Liver (tissue), 8 donors: ENCODE measurements at regions not wholly inside any gene's neighbourhood (a gene's known extent, or its start where the extent isn't known, plus 50 kb on each side); places are given as distances from the start of the nearest gene placed in this dataset.

Source experiments
- DNase-seq: peaks from one replicate; pipeline ENCODE4 v3.0.0-alpha.2; 2017; ENCODE audit warnings: low spot score
- H3K27ac ChIP-seq, 2 donors: one replicate each; pipeline ENCODE4 v1.7.0; 2013; ENCODE audit warnings: inconsistent platforms in 2 of 2, low read length in 2 of 2, control low read depth in 1 of 2, low read depth in 1 of 2, mild to moderate bottlenecking in 1 of 2
- H3K27me3 ChIP-seq, 4 donors: one replicate each; pipeline versions ENCODE4 v1.6.1 to v1.7.0; 2013; ENCODE audit warnings: low read length in 3 of 4, inconsistent platforms in 1 of 4, mild to moderate bottlenecking in 1 of 4, moderate library complexity in 1 of 4; ENCODE audit not compliant: control insufficient read depth in 4 of 4, insufficient read depth in 4 of 4
- H3K36me3 ChIP-seq, 4 donors: one replicate each; pipeline versions ENCODE4 v1.6.1 to v1.7.0; 2013; ENCODE audit warnings: low read length in 3 of 4, mild to moderate bottlenecking in 3 of 4, low read depth in 1 of 4, moderate library complexity in 1 of 4; ENCODE audit not compliant: control insufficient read depth in 4 of 4, insufficient read depth in 3 of 4
- H3K4me1 ChIP-seq, 4 donors: one replicate each; pipeline versions ENCODE4 v1.6.1 to v1.7.0; 2013; ENCODE audit warnings: low read length in 3 of 4, mild to moderate bottlenecking in 3 of 4, moderate library complexity in 1 of 4; ENCODE audit not compliant: control insufficient read depth in 4 of 4, insufficient read depth in 4 of 4
- H3K4me3 ChIP-seq, 3 donors: one replicate each; pipeline versions ENCODE4 v1.6.1 to v1.7.0; 2013; ENCODE audit warnings: low read length in 3 of 3, control low read depth in 1 of 3, low read depth in 1 of 3, mild to moderate bottlenecking in 1 of 3
- H3K9ac ChIP-seq, 2 donors: one replicate each; pipeline ENCODE4 v1.7.0; 2013; ENCODE audit warnings: low read length in 2 of 2, mild to moderate bottlenecking in 2 of 2, moderate library complexity in 2 of 2, control low read depth in 1 of 2, low read depth in 1 of 2
- H3K9me3 ChIP-seq, 4 donors: one replicate each; pipeline versions ENCODE4 v1.6.1 to v1.7.0; 2013; ENCODE audit warnings: low read length in 3 of 4; ENCODE audit not compliant: control insufficient read depth in 4 of 4
- CTCF ChIP-seq: fragments of 150-350 bp; IDR thresholded peaks from 2 replicates; pipeline ENCODE4 v1.5.1; 2017; ENCODE audit warnings: improper control_type of control experiment, low read depth, low read length; ENCODE audit not compliant: missing input control
- EGR1 ChIP-seq, 2 donors: IDR thresholded peaks; 2 replicates each; pipeline ENCODE4 v1.6.1; 2016 to 2018; ENCODE audit warnings: antibody characterized with exemption in 2 of 2, low read depth in 2 of 2
- FOXA1 ChIP-seq: IDR thresholded peaks from 2 replicates; pipeline ENCODE4 v1.6.1; 2016; ENCODE audit warnings: antibody characterized with exemption
- FOXA2 ChIP-seq: IDR thresholded peaks from 2 replicates; pipeline ENCODE4 v1.6.1; 2016; ENCODE audit warnings: antibody characterized with exemption
- HNF4A ChIP-seq, 2 donors: conservative IDR thresholded peaks; 2 replicates each; pipeline ENCODE4 v1.6.1; 2016; ENCODE audit warnings: antibody characterized with exemption in 2 of 2, mild to moderate bottlenecking in 2 of 2
- HNF4G ChIP-seq: IDR thresholded peaks from 2 replicates; pipeline ENCODE4 v1.6.1; 2016; ENCODE audit warnings: antibody characterized with exemption
- JUND ChIP-seq, 2 donors: IDR thresholded peaks; 2 replicates each; pipeline ENCODE4 v1.6.1; 2016; ENCODE audit warnings: antibody characterized with exemption in 2 of 2
- NR2F2 ChIP-seq: IDR thresholded peaks from 2 replicates; pipeline ENCODE4 v1.6.1; 2016; ENCODE audit warnings: antibody characterized with exemption
- RAD21 ChIP-seq, 2 donors: IDR thresholded peaks; 2 replicates each; pipeline ENCODE4 v1.6.1; 2016; ENCODE audit warnings: antibody characterized with exemption in 2 of 2, mild to moderate bottlenecking in 2 of 2
- SP1 ChIP-seq: IDR thresholded peaks from 2 replicates; pipeline ENCODE4 v1.6.1; 2018; ENCODE audit warnings: antibody characterized with exemption, mild to moderate bottlenecking
- TAF1 ChIP-seq: conservative IDR thresholded peaks from 2 replicates; pipeline ENCODE4 v1.6.1; 2016; ENCODE audit warnings: antibody characterized with exemption, mild to moderate bottlenecking
- YY1 ChIP-seq: IDR thresholded peaks from 2 replicates; pipeline ENCODE4 v1.6.1; 2016; ENCODE audit warnings: antibody characterized with exemption, mild to moderate bottlenecking
- WGBS: extraction: QIAGEN DNeasy Blood & Tissue Kit; methylation state at CpG from one replicate; pipeline ENCODE4 v1.1.7; 2013; 5-methylcytosine and 5-hydroxymethylcytosine counted together
- TF ChIP-seq, protein P1 (sequence below): IDR thresholded peaks from 2 replicates; pipeline ENCODE4 v1.6.1; 2016; ENCODE audit warnings: antibody characterized with exemption
- TF ChIP-seq, protein P2 (sequence below): IDR thresholded peaks from 2 replicates; pipeline ENCODE4 v1.6.1; 2016; ENCODE audit warnings: antibody characterized with exemption
- TF ChIP-seq, protein P3 (sequence below): IDR thresholded peaks from 2 replicates; pipeline ENCODE4 v1.6.1; 2016; ENCODE audit warnings: antibody characterized with exemption
- donor health status: healthy.
- donor health status: healthy.
- donor health status: healthy.
- donor health status: healthy.
- donor health status: healthy.

DNA sequence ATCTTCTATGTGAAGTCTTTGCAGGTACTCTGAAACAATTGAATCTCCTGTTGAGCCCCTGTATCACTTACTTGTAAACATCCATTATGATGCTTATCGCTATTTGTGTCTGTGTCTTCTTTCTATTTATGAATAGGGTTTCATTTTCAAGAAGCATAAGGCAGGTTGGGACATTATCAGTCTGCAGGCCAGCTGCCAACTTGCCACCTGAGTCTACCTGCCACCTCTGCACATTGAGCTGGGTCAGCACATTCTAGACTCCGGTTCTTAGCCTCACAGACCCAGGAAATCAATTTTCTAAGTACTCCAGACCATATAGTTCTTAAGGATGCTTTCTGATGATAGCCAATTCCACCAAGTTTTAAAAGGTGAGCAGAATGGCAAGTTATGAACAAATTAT lies 105.7 kb upstream of the MCTP2 start (continued):
- TF ChIP-seq, protein P1, sequence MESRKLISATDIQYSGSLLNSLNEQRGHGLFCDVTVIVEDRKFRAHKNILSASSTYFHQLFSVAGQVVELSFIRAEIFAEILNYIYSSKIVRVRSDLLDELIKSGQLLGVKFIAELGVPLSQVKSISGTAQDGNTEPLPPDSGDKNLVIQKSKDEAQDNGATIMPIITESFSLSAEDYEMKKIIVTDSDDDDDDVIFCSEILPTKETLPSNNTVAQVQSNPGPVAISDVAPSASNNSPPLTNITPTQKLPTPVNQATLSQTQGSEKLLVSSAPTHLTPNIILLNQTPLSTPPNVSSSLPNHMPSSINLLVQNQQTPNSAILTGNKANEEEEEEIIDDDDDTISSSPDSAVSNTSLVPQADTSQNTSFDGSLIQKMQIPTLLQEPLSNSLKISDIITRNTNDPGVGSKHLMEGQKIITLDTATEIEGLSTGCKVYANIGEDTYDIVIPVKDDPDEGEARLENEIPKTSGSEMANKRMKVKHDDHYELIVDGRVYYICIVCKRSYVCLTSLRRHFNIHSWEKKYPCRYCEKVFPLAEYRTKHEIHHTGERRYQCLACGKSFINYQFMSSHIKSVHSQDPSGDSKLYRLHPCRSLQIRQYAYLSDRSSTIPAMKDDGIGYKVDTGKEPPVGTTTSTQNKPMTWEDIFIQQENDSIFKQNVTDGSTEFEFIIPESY, result no peak
- no peak for TF ChIP-seq SP1
- TF ChIP-seq, protein P2, sequence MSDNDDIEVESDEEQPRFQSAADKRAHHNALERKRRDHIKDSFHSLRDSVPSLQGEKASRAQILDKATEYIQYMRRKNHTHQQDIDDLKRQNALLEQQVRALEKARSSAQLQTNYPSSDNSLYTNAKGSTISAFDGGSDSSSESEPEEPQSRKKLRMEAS, result no peak
- no peak for TF ChIP-seq TAF1
- no peak for TF ChIP-seq JUND (IDR thresholded peaks at IDR 0.05)
- no peak for TF ChIP-seq NR2F2

DNA sequence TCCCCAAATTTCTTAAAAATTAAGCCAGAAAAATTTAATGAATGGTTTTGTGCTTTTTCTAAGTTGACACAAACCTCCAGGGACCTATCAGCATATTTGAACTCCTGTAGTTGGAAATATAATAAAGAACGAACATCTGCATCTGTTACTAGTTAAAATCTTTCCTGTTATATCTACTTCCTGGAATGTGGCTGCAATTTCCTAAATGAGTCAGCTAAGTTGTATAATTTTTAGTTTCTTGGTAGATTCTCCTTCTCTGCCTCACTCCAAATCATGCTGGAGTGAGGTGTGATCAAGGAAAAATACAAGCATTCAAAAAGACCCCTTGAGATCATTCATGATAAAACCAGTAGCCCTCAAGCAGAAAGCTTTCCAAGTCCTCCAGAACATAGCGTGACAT lies 106.2 kb upstream of the MCTP2 start:
- H3K9ac ChIP-seq, result no peak overlapping the region
- no peaks in the 10 kb centered on the region for H3K4me1 ChIP-seq
- TF ChIP-seq FOXA1 (no peak), CTCF (no peak), HNF4G (no peak), HNF4A (conservative IDR thresholded peaks at IDR 0.05) (no peak), FOXA2 (no peak), RAD21 (IDR thresholded peaks at IDR 0.05) (no peak), EGR1 (IDR thresholded peaks at IDR 0.05; ENCODE audit: low read depth in 2 of 2) (no peak)
- TF ChIP-seq, protein P3, sequence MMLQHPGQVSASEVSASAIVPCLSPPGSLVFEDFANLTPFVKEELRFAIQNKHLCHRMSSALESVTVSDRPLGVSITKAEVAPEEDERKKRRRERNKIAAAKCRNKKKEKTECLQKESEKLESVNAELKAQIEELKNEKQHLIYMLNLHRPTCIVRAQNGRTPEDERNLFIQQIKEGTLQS, result no peak
- 67% methylated on average over 2 of the region's 2 CpGs for WGBS
- no peak overlapping the region for H3K27ac ChIP-seq
- H3K36me3 ChIP-seq, result no peaks in the 10 kb centered on the region
- H3K9me3 ChIP-seq, result no peaks in the 10 kb centered on the region
- no peak overlapping the region for H3K4me3 ChIP-seq
- H3K27me3 ChIP-seq, result peaks cover 0 to 2% (median 0%) of the 10 kb centered on the region in 4 donors
- no peak for DNase-seq

GRCh38 chr15:94122516-94122915 lies 108.8 kb upstream of the MCTP2 start:
- DNase-seq, result no peak
- Histone ChIP-seq H3K4me3 (no peak overlapping the region), H3K36me3 (no peaks in the 10 kb centered on the region), H3K9ac (no peak overlapping the region), H3K27me3 (peaks cover 0 to 2% (median 0%) of the 10 kb centered on the region in 4 donors), H3K4me1 (no peaks in the 10 kb centered on the region), H3K9me3 (no peaks in the 10 kb centered on the region), H3K27ac (no peak overlapping the region)
- TF ChIP-seq FOXA1 (no peak), HNF4A (conservative IDR thresholded peaks at IDR 0.05) (no peak), YY1 (no peak)
- WGBS, result 78% methylated on average over 4 of the region's 4 CpGs
